Body of pancreas (tissue), 4 donors: ENCODE measurements at regions not wholly inside any gene's neighbourhood (a gene's known extent, or its start where the extent isn't known, plus 50 kb on each side); places are given as distances from the start of the nearest gene placed in this dataset.

Source experiments
- ATAC-seq: fragments of 150-250 bp; one replicate; pipeline ENCODE4 v1.9.1; 2016
- DNase-seq, 4 donors: peaks; one replicate each; pipeline ENCODE4 v3.0.0-alpha.2; 2019
- H3K27ac ChIP-seq, 4 donors: fragments of 200-600 bp; sonication (generic); 1 replicate in 3 of 4; 2 replicates in 1 of 4; pipeline versions ENCODE4 v1.5.1 to v1.6.1; 2016 to 2019; ENCODE audit warnings: mild to moderate bottlenecking in 1 of 4, mixed read lengths in 1 of 4, moderate library complexity in 1 of 4
- H3K27me3 ChIP-seq, 2 donors: fragments of 200-600 bp; sonication (generic); one replicate each; pipeline ENCODE4 v1.6.0; 2016; ENCODE audit warnings: mild to moderate bottlenecking in 1 of 2
- H3K36me3 ChIP-seq, 2 donors: fragments of 200-600 bp; sonication (generic); replicated peaks in 1 of 2; 2 replicates each; pipeline ENCODE4 v1.5.1; 2016; ENCODE audit warnings: low read depth in 2 of 2; ENCODE audit not compliant: insufficient read depth in 1 of 2
- H3K4me1 ChIP-seq: fragments of 200-600 bp; sonication (generic); one replicate; pipeline ENCODE4 v1.6.0; 2016
- H3K4me3 ChIP-seq, 2 donors: fragments of 200-600 bp; sonication (generic); 1 replicate in 1 of 2; 2 replicates in 1 of 2; pipeline ENCODE4 v1.5.1; 2016 to 2019
- H3K9me3 ChIP-seq, 3 donors: fragments of 200-600 bp; sonication (generic); 1 replicate in 2 of 3; 2 replicates in 1 of 3; pipeline ENCODE4 v1.5.1; 2016
- CTCF ChIP-seq, 7 experiments: fragments of 450-650 bp in 4 of 7; fragments of 200-600 bp in 3 of 7; sonication (generic) in 3 of 7; IDR thresholded peaks; one replicate each; pipeline ENCODE4 v1.5.1; 2016 to 2019; ENCODE audit warnings: antibody characterized with exemption in 7 of 7
- POLR2A ChIP-seq, 3 donors: fragments of 450-650 bp; IDR thresholded peaks; one replicate each; pipeline ENCODE4 v1.6.1; 2016; ENCODE audit warnings: antibody characterized with exemption in 3 of 3, mild to moderate bottlenecking in 2 of 3
- WGBS, 2 donors: methylation state at CpG; one replicate each; pipeline ENCODE4 v1.1.5; 2017; 5-methylcytosine and 5-hydroxymethylcytosine counted together
- intact Hi-C: fragments of 100-400 bp; cut with DNase I; formaldehyde crosslinking; loops from one replicate; pipeline ENCODE4 v1.15.1; 2023

- Histone ChIP-seq H3K36me3 (no peaks in the 10 kb centered on the region), H3K27ac (no peak overlapping the region), H3K4me3 (no peak overlapping the region), H3K4me1 (no peaks in the 10 kb centered on the region), H3K27me3 (no peaks in the 10 kb centered on the region), H3K9me3 (no peaks in the 10 kb centered on the region)
- intact Hi-C loops, result no loop called here
- DNase-seq, result no peak
- TF ChIP-seq POLR2A (IDR thresholded peaks at IDR 0.05) (no peak), CTCF (IDR thresholded peaks at IDR 0.05) (no peak)
- no peak for ATAC-seq
- 75 to 80% methylated on average over 3 of the region's 3 CpGs for WGBS, 2 donors
Measured at GRCh38 chr2:19818543-19818942, 83.2 kb downstream of the TTC32 start.

- intact Hi-C loops, result no loop called here
- Histone ChIP-seq H3K4me1 (no peaks in the 10 kb centered on the region), H3K9me3 (no peaks in the 10 kb centered on the region), H3K36me3 (no peaks in the 10 kb centered on the region), H3K27ac (no peak overlapping the region), H3K27me3 (no peaks in the 10 kb centered on the region), H3K4me3 (no peak overlapping the region)
- no peak for TF ChIP-seq POLR2A (IDR thresholded peaks at IDR 0.05)
- no peak for TF ChIP-seq CTCF (IDR thresholded peaks at IDR 0.05)
- no peak for DNase-seq
- WGBS, 2 donors, result 84 to 86% methylated on average over 1 to 3 of the region's 3 CpGs
- no peak for ATAC-seq
Measured at GRCh38 chr2:19818039-19818438, 83.7 kb downstream of the TTC32 start.

- ATAC-seq, result no peak
- Histone ChIP-seq H3K9me3 (no peaks in the 10 kb centered on the region), H3K36me3 (no peaks in the 10 kb centered on the region), H3K4me1 (no peaks in the 10 kb centered on the region), H3K27ac (no peak overlapping the region), H3K27me3 (no peaks in the 10 kb centered on the region), H3K4me3 (no peak overlapping the region)
- 33 to 54% methylated on average over 1 of the region's 1 CpG for WGBS, 2 donors
- intact Hi-C loops, result no loop called here
- no peak for TF ChIP-seq CTCF (IDR thresholded peaks at IDR 0.05)
- TF ChIP-seq POLR2A (IDR thresholded peaks at IDR 0.05), result no peak
- no peak for DNase-seq
Measured at GRCh38 chr2:19815746-19816145, 86.0 kb downstream of the TTC32 start.

GRCh38 chr2:19812166-19812565, 89.6 kb downstream of the TTC32 start:
- no peaks in the 10 kb centered on the region for H3K9me3 ChIP-seq
- intact Hi-C loops, result no loop called here
- H3K27ac ChIP-seq, result no peak overlapping the region
- WGBS, 2 donors, result 66 to 81% methylated on average over 5 of the region's 5 CpGs
- H3K36me3 ChIP-seq, result no peaks in the 10 kb centered on the region
- H3K4me1 ChIP-seq, result no peaks in the 10 kb centered on the region
- DNase-seq (no peak), ATAC-seq (no peak)
- H3K4me3 ChIP-seq, result no peak overlapping the region
- TF ChIP-seq CTCF (IDR thresholded peaks at IDR 0.05) (no peak), POLR2A (IDR thresholded peaks at IDR 0.05) (no peak)
- no peaks in the 10 kb centered on the region for H3K27me3 ChIP-seq

- intact Hi-C loops, result no loop called here
Measured at GRCh38 chr2:19811186-19811585, 90.6 kb downstream of the TTC32 start.

More at GRCh38 chr2:19811186-19811585, 90.6 kb downstream of the TTC32 start:
- Histone ChIP-seq H3K9me3 (no peaks in the 10 kb centered on the region), H3K4me1 (no peaks in the 10 kb centered on the region), H3K27ac (no peak overlapping the region), H3K27me3 (no peaks in the 10 kb centered on the region), H3K4me3 (no peak overlapping the region), H3K36me3 (no peaks in the 10 kb centered on the region)
- 84 to 91% methylated on average over 6 of the region's 6 CpGs for WGBS, 2 donors
- no peak for TF ChIP-seq POLR2A (IDR thresholded peaks at IDR 0.05)
- TF ChIP-seq CTCF (IDR thresholded peaks at IDR 0.05), result no peak
- DNase-seq (no peak), ATAC-seq (no peak)
